ENCODE measurements at regions not wholly inside any gene's neighbourhood (a gene's known extent, or its start where the extent isn't known, plus 50 kb on each side); places are given as distances from the start of the nearest gene placed in this dataset.

DNA sequence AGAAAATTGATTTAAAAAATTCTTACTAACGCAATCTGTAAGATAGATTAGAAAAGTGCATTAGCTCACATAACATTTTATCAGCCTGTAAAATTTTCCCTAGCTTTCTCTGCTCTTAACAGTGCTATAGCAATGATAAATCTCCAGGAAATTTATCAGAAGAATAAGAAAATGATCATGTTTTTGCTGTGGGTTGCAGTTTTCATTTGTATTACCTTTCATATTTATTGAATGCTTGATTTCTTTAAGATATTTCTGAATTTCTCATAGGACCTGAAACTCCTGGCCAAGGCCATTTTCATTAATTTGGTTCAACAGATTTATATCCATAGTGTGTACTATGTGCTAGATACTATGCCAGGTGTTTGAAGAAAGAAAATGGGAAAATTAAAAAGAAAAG lies 130.3 kb upstream of the STARD13 start:
- TF ChIP-seq POLR2AphosphoS5 (IDR thresholded peaks at IDR 0.05; ENCODE audit: low read depth, low read length) (no peak), SIN3A (IDR thresholded peaks at IDR 0.05; ENCODE audit: borderline replicate concordance, insufficient read depth, low read length) (no peak)
- TF ChIP-seq, protein P1, sequence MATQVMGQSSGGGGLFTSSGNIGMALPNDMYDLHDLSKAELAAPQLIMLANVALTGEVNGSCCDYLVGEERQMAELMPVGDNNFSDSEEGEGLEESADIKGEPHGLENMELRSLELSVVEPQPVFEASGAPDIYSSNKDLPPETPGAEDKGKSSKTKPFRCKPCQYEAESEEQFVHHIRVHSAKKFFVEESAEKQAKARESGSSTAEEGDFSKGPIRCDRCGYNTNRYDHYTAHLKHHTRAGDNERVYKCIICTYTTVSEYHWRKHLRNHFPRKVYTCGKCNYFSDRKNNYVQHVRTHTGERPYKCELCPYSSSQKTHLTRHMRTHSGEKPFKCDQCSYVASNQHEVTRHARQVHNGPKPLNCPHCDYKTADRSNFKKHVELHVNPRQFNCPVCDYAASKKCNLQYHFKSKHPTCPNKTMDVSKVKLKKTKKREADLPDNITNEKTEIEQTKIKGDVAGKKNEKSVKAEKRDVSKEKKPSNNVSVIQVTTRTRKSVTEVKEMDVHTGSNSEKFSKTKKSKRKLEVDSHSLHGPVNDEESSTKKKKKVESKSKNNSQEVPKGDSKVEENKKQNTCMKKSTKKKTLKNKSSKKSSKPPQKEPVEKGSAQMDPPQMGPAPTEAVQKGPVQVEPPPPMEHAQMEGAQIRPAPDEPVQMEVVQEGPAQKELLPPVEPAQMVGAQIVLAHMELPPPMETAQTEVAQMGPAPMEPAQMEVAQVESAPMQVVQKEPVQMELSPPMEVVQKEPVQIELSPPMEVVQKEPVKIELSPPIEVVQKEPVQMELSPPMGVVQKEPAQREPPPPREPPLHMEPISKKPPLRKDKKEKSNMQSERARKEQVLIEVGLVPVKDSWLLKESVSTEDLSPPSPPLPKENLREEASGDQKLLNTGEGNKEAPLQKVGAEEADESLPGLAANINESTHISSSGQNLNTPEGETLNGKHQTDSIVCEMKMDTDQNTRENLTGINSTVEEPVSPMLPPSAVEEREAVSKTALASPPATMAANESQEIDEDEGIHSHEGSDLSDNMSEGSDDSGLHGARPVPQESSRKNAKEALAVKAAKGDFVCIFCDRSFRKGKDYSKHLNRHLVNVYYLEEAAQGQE (IDR thresholded peaks at IDR 0.05; ENCODE audit: insufficient read depth in 1 of 2, low read depth in 2 of 2, low read length in 2 of 2), result no peak
